Prostate gland (tissue), 2 donors: ENCODE measurements at regions not wholly inside any gene's neighbourhood (a gene's known extent, or its start where the extent isn't known, plus 50 kb on each side); places are given as distances from the start of the nearest gene placed in this dataset.

Experiments used
- DNase-seq: peaks from one replicate; pipeline ENCODE4 v3.0.0-alpha.2; 2019; ENCODE audit warnings: low spot score
- H3K27ac ChIP-seq, 2 donors: fragments of 200-600 bp; sonication (generic); 2 replicates each; pipeline ENCODE4 v1.5.1; 2017 to 2019
- H3K27me3 ChIP-seq: fragments of 200-600 bp; sonication (generic); replicated peaks from 2 replicates; pipeline ENCODE4 v1.5.1; 2019; ENCODE audit not compliant: insufficient read depth
- H3K36me3 ChIP-seq, 2 donors: fragments of 200-600 bp; sonication (generic); 1 replicate in 1 of 2; 2 replicates in 1 of 2; pipeline versions ENCODE4 v1.5.1 to v1.8.1; 2017 to 2019
- H3K4me1 ChIP-seq: fragments of 200-600 bp; sonication (generic); replicated peaks from 2 replicates; pipeline ENCODE4 v1.5.1; 2019
- H3K4me3 ChIP-seq, 2 donors: fragments of 200-600 bp; sonication (generic); 2 replicates each; pipeline ENCODE4 v1.5.1; 2017 to 2019
- H3K9me3 ChIP-seq: fragments of 200-600 bp; sonication (generic); 2 replicates; pipeline ENCODE4 v1.5.1; 2017
- CTCF ChIP-seq, 4 experiments: fragments of 200-600 bp in 2 of 4; fragments of 450-650 bp in 2 of 4; sonication (generic) in 2 of 4; IDR thresholded peaks; 1 replicate in 3 of 4; 2 replicates in 1 of 4; pipeline ENCODE4 v1.5.1; 2016 to 2019; ENCODE audit warnings: antibody characterized with exemption in 4 of 4, mild to moderate bottlenecking in 2 of 4, moderate library complexity in 2 of 4
- POLR2A ChIP-seq: fragments of 450-650 bp; IDR thresholded peaks from one replicate; pipeline ENCODE4 v1.6.1; 2016; ENCODE audit warnings: antibody characterized with exemption, mild to moderate bottlenecking
- POLR2AphosphoS5 ChIP-seq: sonication (generic); formaldehyde crosslinking; IDR thresholded peaks from one replicate; pipeline ENCODE4 v1.6.1; 2017; ENCODE audit warnings: antibody characterized with exemption
- WGBS: methylation state at CpG from one replicate; pipeline ENCODE4 v1.1.5; 2018; 5-methylcytosine and 5-hydroxymethylcytosine counted together
- intact Hi-C: fragments of 100-400 bp; cut with DNase I; formaldehyde crosslinking; loops from one replicate; pipeline ENCODE4 v1.14.2; 2022

GRCh38 chr4:133440404-133440803 is 291.3 kb downstream of the PCDH10 start:
- H3K36me3 ChIP-seq: no peaks in the 10 kb centered on the region
- H3K4me1 ChIP-seq: no peaks in the 10 kb centered on the region
- intact Hi-C loops: no loop called here
- no peak for DNase-seq
- TF ChIP-seq POLR2A (no peak), POLR2AphosphoS5 (no peak), CTCF (IDR thresholded peaks at IDR 0.05) (no peak)
- no peaks in the 10 kb centered on the region for H3K9me3 ChIP-seq
- H3K27me3 ChIP-seq: no peaks in the 10 kb centered on the region
- no peak overlapping the region for H3K27ac ChIP-seq
- H3K4me3 ChIP-seq: no peak overlapping the region

GRCh38 chr4:133439830-133440229 is 290.7 kb downstream of the PCDH10 start:
- DNase-seq: no peak
- Histone ChIP-seq H3K4me1 (no peaks in the 10 kb centered on the region), H3K4me3 (no peak overlapping the region), H3K9me3 (no peaks in the 10 kb centered on the region), H3K27me3 (no peaks in the 10 kb centered on the region), H3K27ac (no peak overlapping the region), H3K36me3 (no peaks in the 10 kb centered on the region)
- intact Hi-C loops: no loop called here
- 90% methylated on average over 2 of the region's 2 CpGs for WGBS
- no peak for TF ChIP-seq POLR2A
- TF ChIP-seq POLR2AphosphoS5: no peak
- TF ChIP-seq CTCF (IDR thresholded peaks at IDR 0.05): no peak

- 24% methylated on average over 4 of the region's 4 CpGs for WGBS
- no peak for DNase-seq
- TF ChIP-seq POLR2AphosphoS5 (no peak), CTCF (IDR thresholded peaks at IDR 0.05) (no peak), POLR2A (no peak)
- Histone ChIP-seq H3K4me3 (no peak overlapping the region), H3K4me1 (no peaks in the 10 kb centered on the region), H3K27me3 (no peaks in the 10 kb centered on the region), H3K27ac (no peak overlapping the region), H3K9me3 (no peaks in the 10 kb centered on the region), H3K36me3 (no peaks in the 10 kb centered on the region)
- intact Hi-C loops: no loop called here
These were observed 275.5 kb downstream of the PCDH10 start for GRCh38 chr4:133424605-133425004.

- 53% methylated on average over 2 of the region's 2 CpGs for WGBS
- no peak overlapping the region for H3K4me3 ChIP-seq
- DNase-seq: no peak
- no peaks in the 10 kb centered on the region for H3K4me1 ChIP-seq
- no peaks in the 10 kb centered on the region for H3K27me3 ChIP-seq
- H3K9me3 ChIP-seq: no peaks in the 10 kb centered on the region
- no peak overlapping the region for H3K27ac ChIP-seq
- intact Hi-C loops: no loop called here
- no peaks in the 10 kb centered on the region for H3K36me3 ChIP-seq
- TF ChIP-seq POLR2AphosphoS5 (no peak), POLR2A (no peak)
These were observed 254.8 kb downstream of the PCDH10 start for GRCh38 chr4:133403913-133404312.

- intact Hi-C loops: no loop called here
- no peaks in the 10 kb centered on the region for H3K9me3 ChIP-seq
- H3K27me3 ChIP-seq: no peaks in the 10 kb centered on the region
- no peak overlapping the region for H3K27ac ChIP-seq
- no peak for TF ChIP-seq POLR2A
- no peak for TF ChIP-seq CTCF (IDR thresholded peaks at IDR 0.05)
- TF ChIP-seq POLR2AphosphoS5: no peak
- no peak for DNase-seq
- no peaks in the 10 kb centered on the region for H3K4me1 ChIP-seq
- no peaks in the 10 kb centered on the region for H3K36me3 ChIP-seq
- WGBS: 77% methylated on average over 1 of the region's 1 CpG
- H3K4me3 ChIP-seq: no peak overlapping the region
These were observed 253.5 kb downstream of the PCDH10 start for GRCh38 chr4:133402616-133403015.
